OCI-LY3 (cell line): ENCODE measurements at regions not wholly inside any gene's neighbourhood (a gene's known extent, or its start where the extent isn't known, plus 50 kb on each side); places are given as distances from the start of the nearest gene placed in this dataset.

Source experiments
- CTCF ChIP-seq: fragments of 200-600, 300-600 bp; sonication (generic); IDR thresholded peaks from 2 replicates; pipeline ENCODE4 v1.5.1; 2014; ENCODE audit warnings: antibody characterized with exemption, low read length, low read depth
- EZH2phosphoT487 ChIP-seq: fragments of 200-600 bp; shearing (Covaris generic); IDR thresholded peaks from 2 replicates; pipeline ENCODE4 v1.6.1; 2018; ENCODE audit warnings: antibody characterized with exemption, mixed run types, low read depth

DNA sequence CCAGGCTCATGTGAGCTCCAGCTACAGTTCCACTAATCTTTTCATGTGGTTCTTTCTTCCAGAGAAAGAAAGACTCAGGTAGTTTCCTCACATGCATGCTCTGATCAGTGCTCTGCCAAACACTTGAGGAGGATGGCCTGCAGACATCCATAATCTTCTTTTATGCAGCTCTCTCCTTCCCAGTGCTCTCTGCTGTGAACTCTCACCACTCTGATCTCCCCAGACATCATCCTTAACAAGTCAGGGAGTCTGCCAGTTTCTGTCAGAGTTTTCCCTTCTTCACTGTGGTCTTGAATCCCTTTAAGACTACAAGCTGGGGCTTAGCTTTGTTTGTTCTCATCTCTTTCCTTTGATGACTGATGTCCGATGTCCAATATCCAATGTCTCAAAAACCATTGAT, 203.4 kb upstream of the PRKCQ start:
- TF ChIP-seq CTCF (no peak), EZH2phosphoT487 (no peak)
